CD14-positive monocyte (primary cell): ENCODE measurements at regions not wholly inside any gene's neighbourhood (a gene's known extent, or its start where the extent isn't known, plus 50 kb on each side); places are given as distances from the start of the nearest gene placed in this dataset.

Experiments
- DNase-seq, 3 donors: peaks; one replicate each; pipeline ENCODE4 v3.0.0-alpha.2; 2011 to 2022
- H2AFZ ChIP-seq: 2 replicates; pipeline ENCODE4 v1.6.0; 2012; ENCODE audit warnings: mild to moderate bottlenecking, low read depth, low read length, inconsistent platforms; ENCODE audit not compliant: insufficient read depth, poor library complexity, severe bottlenecking
- H3K27ac ChIP-seq, 2 donors: 1 replicate in 1 of 2; 2 replicates in 1 of 2; pipeline ENCODE4 v1.5.1; 2012 to 2013; ENCODE audit warnings: low read length in 2 of 2, control low read depth in 1 of 2, inconsistent platforms in 1 of 2, low read depth in 1 of 2, mild to moderate bottlenecking in 1 of 2
- H3K27me3 ChIP-seq, 2 donors: one replicate each; pipeline versions ENCODE4 v1.6.0 to v1.6.1; 2011 to 2013; ENCODE audit warnings: low read length in 2 of 2; ENCODE audit not compliant: control insufficient read depth in 2 of 2, insufficient read depth in 2 of 2
- H3K36me3 ChIP-seq, 2 donors: replicated peaks in 1 of 2; 1 replicate in 1 of 2; 2 replicates in 1 of 2; pipeline versions ENCODE4 v1.5.1 to v1.6.1; 2012 to 2013; ENCODE audit warnings: low read length in 2 of 2, control low read depth in 1 of 2, inconsistent platforms in 1 of 2, mild to moderate bottlenecking in 1 of 2; ENCODE audit not compliant: insufficient read depth in 2 of 2, control insufficient read depth in 1 of 2
- H3K4me1 ChIP-seq, 2 donors: 1 replicate in 1 of 2; 2 replicates in 1 of 2; pipeline versions ENCODE4 v1.5.1 to v1.6.1; 2012 to 2013; ENCODE audit warnings: low read length in 2 of 2, control low read depth in 1 of 2, inconsistent platforms in 1 of 2, mild to moderate bottlenecking in 1 of 2, moderate library complexity in 1 of 2; ENCODE audit not compliant: insufficient read depth in 2 of 2, control insufficient read depth in 1 of 2
- H3K4me2 ChIP-seq: replicated peaks from 2 replicates; pipeline ENCODE3; 2012; ENCODE audit warnings: low read length, moderate library complexity, mild to moderate bottlenecking; ENCODE audit not compliant: poor library complexity, severe bottlenecking; ENCODE audit errors: extremely low read depth
- H3K4me3 ChIP-seq, 3 experiments: fragments of 200-600 bp in 1 of 3; sonication (generic) in 1 of 3; replicated peaks in 1 of 3; 1 replicate in 2 of 3; 2 replicates in 1 of 3; pipeline ENCODE4 v1.5.1; 2011 to 2013; ENCODE audit warnings: low read length in 3 of 3, mild to moderate bottlenecking in 3 of 3, control low read depth in 2 of 3, low read depth in 2 of 3, inconsistent platforms in 1 of 3, moderate library complexity in 1 of 3
- H3K79me2 ChIP-seq: 2 replicates; pipeline ENCODE4 v1.6.0; 2012; ENCODE audit warnings: mild to moderate bottlenecking, control low read depth, inconsistent platforms, low read length, moderate library complexity; ENCODE audit not compliant: insufficient read depth
- H3K9ac ChIP-seq: 2 replicates; pipeline ENCODE4 v1.6.0; 2017; ENCODE audit warnings: low read length, mild to moderate bottlenecking; ENCODE audit not compliant: insufficient read depth, poor library complexity, severe bottlenecking
- H3K9me3 ChIP-seq, 2 donors: replicated peaks in 1 of 2; 1 replicate in 1 of 2; 2 replicates in 1 of 2; pipeline versions ENCODE4 v1.5.1 to v1.6.1; 2012 to 2013; ENCODE audit warnings: low read length in 2 of 2, control low read depth in 1 of 2; ENCODE audit not compliant: control insufficient read depth in 1 of 2, insufficient read depth in 1 of 2
- H4K20me1 ChIP-seq: 2 replicates; pipeline ENCODE4 v1.6.0; 2012; ENCODE audit warnings: mild to moderate bottlenecking, low read length, control low read depth, moderate library complexity; ENCODE audit not compliant: insufficient read depth
- H3K27ac Mint-ChIP-seq, 7 donors: one replicate each; pipeline ENCODE4 v1.8.0; 2020; ENCODE audit warnings: mild to moderate bottlenecking in 7 of 7, mixed read lengths in 7 of 7, moderate library complexity in 6 of 7, inconsistent platforms in 2 of 7
- H3K27me3 Mint-ChIP-seq, 3 donors: one replicate each; pipeline ENCODE4 v1.8.0; 2021 to 2022; ENCODE audit warnings: low read depth in 3 of 3, mild to moderate bottlenecking in 3 of 3, mixed read lengths in 3 of 3, moderate library complexity in 3 of 3, inconsistent platforms in 1 of 3
- H3K36me3 Mint-ChIP-seq, 2 donors: one replicate each; pipeline ENCODE4 v1.8.0; 2020; ENCODE audit warnings: mixed read lengths in 2 of 2, inconsistent platforms in 1 of 2, mild to moderate bottlenecking in 1 of 2
- H3K4me1 Mint-ChIP-seq: one replicate; pipeline ENCODE4 v1.8.0; 2020; ENCODE audit warnings: mild to moderate bottlenecking, mixed read lengths
- H3K4me3 Mint-ChIP-seq, 2 donors: one replicate each; pipeline ENCODE4 v1.8.0; 2020; ENCODE audit warnings: mild to moderate bottlenecking in 2 of 2, mixed read lengths in 2 of 2, moderate library complexity in 1 of 2
- H3K9me3 Mint-ChIP-seq, 7 donors: one replicate each; pipeline ENCODE4 v1.8.0; 2020 to 2022; ENCODE audit warnings: mixed read lengths in 7 of 7, mild to moderate bottlenecking in 6 of 7, moderate library complexity in 6 of 7, inconsistent platforms in 2 of 7
- WGBS: methylation state at CpG from one replicate; pipeline ENCODE4 v1.1.5; 2013; ENCODE audit warnings: missing lambda C conversion rate; ENCODE audit not compliant: insufficient coverage; 5-methylcytosine and 5-hydroxymethylcytosine counted together
- intact Hi-C, 2 donors: fragments of 100-400 bp; cut with micrococcal nuclease; formaldehyde crosslinking; loops; one replicate each; pipeline versions ENCODE4 v1.15.0 to v1.15.1; 2023
- TF ChIP-seq, protein P1 (sequence below): fragments of 200-600 bp; IDR thresholded peaks from one replicate; pipeline ENCODE4 v1.8.0; 2022; ENCODE audit warnings: antibody characterized with exemption, mild to moderate bottlenecking

DNA sequence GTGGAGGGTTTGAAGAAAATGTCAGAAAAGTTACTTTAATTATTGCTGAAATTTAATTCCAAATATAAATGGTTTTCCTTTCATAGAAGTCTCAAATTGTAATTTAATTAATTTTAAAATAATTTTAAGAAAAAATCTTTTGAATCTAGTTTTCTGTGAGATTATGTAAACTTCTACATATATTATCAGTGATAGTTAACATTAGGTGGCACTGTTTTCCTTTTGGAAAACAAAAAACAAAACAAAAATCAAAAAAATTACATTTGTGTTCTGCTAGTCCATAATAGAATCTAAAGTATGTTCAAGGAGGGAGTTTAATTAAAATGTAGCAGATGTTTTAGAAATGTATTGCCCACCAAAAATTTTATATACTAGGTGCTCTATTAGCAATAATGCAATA, 1456.7 kb downstream of the REEP3 start:
- no peaks in the 10 kb centered on the region for H3K9me3 Mint-ChIP-seq
- DNase-seq: no peak
- Histone ChIP-seq H3K9me3 (no peaks in the 10 kb centered on the region), H3K4me3 (no peak overlapping the region), H3K4me2 (no peak overlapping the region), H3K4me1 (no peaks in the 10 kb centered on the region), H3K27ac (no peak overlapping the region), H3K79me2 (no peaks in the 10 kb centered on the region), H3K9ac (no peak overlapping the region), H3K36me3 (no peaks in the 10 kb centered on the region), H4K20me1 (no peaks in the 10 kb centered on the region), H3K27me3 (no peaks in the 10 kb centered on the region), H2AFZ (no peak overlapping the region)
- intact Hi-C loops: no loop called here
- TF ChIP-seq, protein P1, sequence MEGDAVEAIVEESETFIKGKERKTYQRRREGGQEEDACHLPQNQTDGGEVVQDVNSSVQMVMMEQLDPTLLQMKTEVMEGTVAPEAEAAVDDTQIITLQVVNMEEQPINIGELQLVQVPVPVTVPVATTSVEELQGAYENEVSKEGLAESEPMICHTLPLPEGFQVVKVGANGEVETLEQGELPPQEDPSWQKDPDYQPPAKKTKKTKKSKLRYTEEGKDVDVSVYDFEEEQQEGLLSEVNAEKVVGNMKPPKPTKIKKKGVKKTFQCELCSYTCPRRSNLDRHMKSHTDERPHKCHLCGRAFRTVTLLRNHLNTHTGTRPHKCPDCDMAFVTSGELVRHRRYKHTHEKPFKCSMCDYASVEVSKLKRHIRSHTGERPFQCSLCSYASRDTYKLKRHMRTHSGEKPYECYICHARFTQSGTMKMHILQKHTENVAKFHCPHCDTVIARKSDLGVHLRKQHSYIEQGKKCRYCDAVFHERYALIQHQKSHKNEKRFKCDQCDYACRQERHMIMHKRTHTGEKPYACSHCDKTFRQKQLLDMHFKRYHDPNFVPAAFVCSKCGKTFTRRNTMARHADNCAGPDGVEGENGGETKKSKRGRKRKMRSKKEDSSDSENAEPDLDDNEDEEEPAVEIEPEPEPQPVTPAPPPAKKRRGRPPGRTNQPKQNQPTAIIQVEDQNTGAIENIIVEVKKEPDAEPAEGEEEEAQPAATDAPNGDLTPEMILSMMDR: no peak
- no peaks in the 10 kb centered on the region for H3K36me3 Mint-ChIP-seq
- no peak overlapping the region for H3K27ac Mint-ChIP-seq
- H3K4me1 Mint-ChIP-seq: no peaks in the 10 kb centered on the region
- H3K4me3 Mint-ChIP-seq: no peak overlapping the region
- H3K27me3 Mint-ChIP-seq: no peaks in the 10 kb centered on the region

DNA sequence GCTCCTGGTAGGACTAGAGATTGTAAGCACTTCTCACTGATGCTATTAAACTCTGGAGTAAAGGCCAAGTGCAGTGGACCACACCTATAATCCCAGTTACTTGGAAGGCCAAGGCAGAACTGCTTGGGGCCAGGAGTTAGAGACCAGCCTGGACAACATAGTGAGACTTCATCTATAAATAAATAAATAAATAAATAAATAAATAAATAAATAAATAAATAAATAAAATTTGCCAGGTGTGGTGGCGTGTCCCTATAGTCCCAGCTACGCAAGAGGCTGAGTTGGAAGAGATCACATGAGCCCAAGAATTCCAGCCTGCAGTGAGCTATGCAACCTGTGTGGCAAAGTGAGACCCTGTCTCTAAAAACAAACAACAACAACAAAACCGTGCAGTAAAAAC, 1475.7 kb downstream of the REEP3 start:
- Mint-ChIP-seq H3K4me3 (no peak overlapping the region), H3K36me3 (no peaks in the 10 kb centered on the region), H3K27me3 (peaks cover 0 to 1% (median 0%) of the 10 kb centered on the region in 3 donors), H3K4me1 (no peaks in the 10 kb centered on the region), H3K27ac (no peak overlapping the region), H3K9me3 (peaks cover 0 to 6% (median 0%) of the 10 kb centered on the region in 7 donors)
- TF ChIP-seq, protein P1: no peak
- intact Hi-C loops: no loop called here
- H3K4me2 ChIP-seq: no peak overlapping the region
- H3K4me3 ChIP-seq: no peak overlapping the region
- H3K27me3 ChIP-seq: no peaks in the 10 kb centered on the region
- H3K9ac ChIP-seq: no peak overlapping the region
- H3K36me3 ChIP-seq: no peaks in the 10 kb centered on the region
- DNase-seq: no peak
- 86% methylated on average over 1 of the region's 3 CpGs for whole genome bisulfite sequencing
- H2AFZ ChIP-seq: no peak overlapping the region
- H3K4me1 ChIP-seq: no peaks in the 10 kb centered on the region
- H3K79me2 ChIP-seq: no peaks in the 10 kb centered on the region
- no peaks in the 10 kb centered on the region for H4K20me1 ChIP-seq
- H3K9me3 ChIP-seq: no peaks in the 10 kb centered on the region
- H3K27ac ChIP-seq: no peak overlapping the region
